ENCODE measurements at regions not wholly inside any gene's neighbourhood (a gene's known extent, or its start where the extent isn't known, plus 50 kb on each side); places are given as distances from the start of the nearest gene placed in this dataset.
A peak's percentile ranks its signal among the peaks of the same experiment; 100 is the strongest.

- TF ChIP-seq POLR2A (IDR thresholded peaks at IDR 0.05; ENCODE audit: low read depth) (no peak), CTCF (IDR thresholded peaks at IDR 0.05) (no peak), EP300 (IDR thresholded peaks at IDR 0.05) (no peak), POLR2AphosphoS5 (IDR thresholded peaks at IDR 0.05) (no peak)
- Histone ChIP-seq H3K4me3 (no peak overlapping the region), H3K4me1 (no peaks in the 10 kb centered on the region), H3K9me3 (no peaks in the 10 kb centered on the region), H3K36me3 (no peaks in the 10 kb centered on the region), H3K27ac (replicated peaks in 1 of 4) (no peak overlapping the region), H3K27me3 (no peaks in the 10 kb centered on the region)
- no peak for DNase-seq (ENCODE audit: extremely low spot score)
- intact Hi-C loops (cut with DNase I) = no loop called here
- whole genome bisulfite sequencing = 81% methylated on average over 3 of the region's 3 CpGs
These were observed 57.8 kb upstream of the CPOX start for GRCh38 chr3:98650971-98651779.

GRCh38 chr3:98651780-98652077 lies 58.3 kb upstream of the CPOX start:
- intact Hi-C loops (cut with DNase I) = no loop called here
- H3K4me3 ChIP-seq = no peak overlapping the region
- no peaks in the 10 kb centered on the region for H3K4me1 ChIP-seq
- H3K9me3 ChIP-seq = no peaks in the 10 kb centered on the region
- H3K36me3 ChIP-seq = no peaks in the 10 kb centered on the region
- peaks cover 0 to 4% (median 0%) of the 10 kb centered on the region in 4 donors for H3K27me3 ChIP-seq
- TF ChIP-seq EP300 (IDR thresholded peaks at IDR 0.05) (no peak), POLR2AphosphoS5 (IDR thresholded peaks at IDR 0.05) (no peak), POLR2A (IDR thresholded peaks at IDR 0.05; ENCODE audit: low read depth) (no peak), CTCF (IDR thresholded peaks at IDR 0.05) (no peak)
- DNase-seq (ENCODE audit: extremely low spot score) = no peak
- H3K27ac ChIP-seq (replicated peaks in 1 of 4) = no peak overlapping the region

- intact Hi-C loops (cut with DNase I) = no loop called here
- H3K27ac ChIP-seq (replicated peaks in 1 of 4) = no peak overlapping the region
- no peaks in the 10 kb centered on the region for H3K9me3 ChIP-seq
- no peak for DNase-seq (ENCODE audit: extremely low spot score)
- 72% methylated on average over 3 of the region's 3 CpGs for WGBS
- H3K4me1 ChIP-seq = peaks cover 0 to 5% (median 4%) of the 10 kb centered on the region in 4 donors
- peaks cover 0 to 13% (median 0%) of the 10 kb centered on the region in 4 donors for H3K27me3 ChIP-seq
- no peaks in the 10 kb centered on the region for H3K36me3 ChIP-seq
- no peak overlapping the region for H3K4me3 ChIP-seq
- TF ChIP-seq POLR2A (IDR thresholded peaks at IDR 0.05; ENCODE audit: low read depth) (no peak), POLR2AphosphoS5 (IDR thresholded peaks at IDR 0.05) (no peak), CTCF (IDR thresholded peaks at IDR 0.05) (no peak), EP300 (IDR thresholded peaks at IDR 0.05) (no peak)
These were observed 62.3 kb upstream of the CPOX start for GRCh38 chr3:98655666-98656065.

- TF ChIP-seq POLR2AphosphoS5 (IDR thresholded peaks at IDR 0.05) (no peak), CTCF (IDR thresholded peaks at IDR 0.05) (peak in 1 of 3 experiments; percentile 9)
- Histone ChIP-seq H3K4me3 (no peak overlapping the region), H3K27ac (replicated peaks in 1 of 4) (no peak overlapping the region), H3K9me3 (no peaks in the 10 kb centered on the region), H3K36me3 (no peaks in the 10 kb centered on the region), H3K4me1 (peaks cover 0 to 5% (median 4%) of the 10 kb centered on the region in 4 donors), H3K27me3 (peaks cover 0 to 13% (median 0%) of the 10 kb centered on the region in 4 donors)
- DNase-seq (ENCODE audit: extremely low spot score) = no peak
- intact Hi-C loops (cut with DNase I) = no loop called here
- WGBS = 0% methylated on average over 1 of the region's 25 CpGs
These were observed 64.0 kb upstream of the CPOX start for GRCh38 chr3:98657457-98657856.

- Histone ChIP-seq H3K27ac (replicated peaks in 1 of 4) (no peak overlapping the region), H3K36me3 (no peaks in the 10 kb centered on the region), H3K9me3 (no peaks in the 10 kb centered on the region), H3K4me3 (no peak overlapping the region), H3K4me1 (no peaks in the 10 kb centered on the region), H3K27me3 (peaks cover 0 to under 1% (median 0%) of the 10 kb centered on the region in 4 donors)
- intact Hi-C loops (cut with DNase I) = no loop called here
- TF ChIP-seq POLR2A (IDR thresholded peaks at IDR 0.05; ENCODE audit: low read depth) (no peak), EP300 (IDR thresholded peaks at IDR 0.05) (no peak), CTCF (IDR thresholded peaks at IDR 0.05) (no peak), POLR2AphosphoS5 (IDR thresholded peaks at IDR 0.05) (no peak)
- no peak for DNase-seq (ENCODE audit: extremely low spot score)
- WGBS = 79% methylated on average over 4 of the region's 4 CpGs
These were observed 69.3 kb upstream of the CPOX start for GRCh38 chr3:98662699-98663098.

All from esophagus muscularis mucosa (tissue), 4 donors.